Superior temporal gyrus (tissue), 1 donor: ENCODE measurements at regions not wholly inside any gene's neighbourhood (a gene's known extent, or its start where the extent isn't known, plus 50 kb on each side); places are given as distances from the start of the nearest gene placed in this dataset.
A peak's percentile ranks its signal among the peaks of the same experiment; 100 is the strongest.
"Not testable (repeated sequence)": the region's sequence is repeated elsewhere in the genome, so short reads cannot be mapped to it uniquely, and the experiment has no call there.

ENCODE experiments used
- DNase-seq: peaks from one replicate; pipeline ENCODE4 v3.0.0-alpha.2; 2016; ENCODE audit errors: extremely low spot score

DNA sequence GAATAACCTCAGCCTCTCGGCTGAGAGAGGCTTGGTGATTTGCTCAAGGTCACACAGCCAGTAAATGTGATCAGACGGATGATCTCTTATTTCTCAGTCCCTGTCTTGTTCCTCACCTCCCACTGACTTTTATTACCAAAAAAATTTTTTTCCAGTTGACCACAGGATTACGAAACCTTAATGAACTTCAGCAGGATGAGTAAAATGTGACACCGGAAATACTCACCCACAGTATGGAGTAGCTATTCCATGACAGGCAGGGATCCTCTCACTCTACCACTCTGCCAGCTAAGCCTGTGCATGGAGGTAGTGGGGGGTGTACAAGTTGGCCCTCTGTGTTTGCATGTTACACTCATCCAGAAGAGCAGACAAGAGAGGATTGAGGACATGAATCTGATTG, 916.4 kb downstream of the UQCRFS1 start:
- DNase-seq, result no peak

- not testable (repeated sequence) for DNase-seq
Measured at GRCh38 chr19:28294975-28295374, 918.0 kb downstream of the UQCRFS1 start.

DNA sequence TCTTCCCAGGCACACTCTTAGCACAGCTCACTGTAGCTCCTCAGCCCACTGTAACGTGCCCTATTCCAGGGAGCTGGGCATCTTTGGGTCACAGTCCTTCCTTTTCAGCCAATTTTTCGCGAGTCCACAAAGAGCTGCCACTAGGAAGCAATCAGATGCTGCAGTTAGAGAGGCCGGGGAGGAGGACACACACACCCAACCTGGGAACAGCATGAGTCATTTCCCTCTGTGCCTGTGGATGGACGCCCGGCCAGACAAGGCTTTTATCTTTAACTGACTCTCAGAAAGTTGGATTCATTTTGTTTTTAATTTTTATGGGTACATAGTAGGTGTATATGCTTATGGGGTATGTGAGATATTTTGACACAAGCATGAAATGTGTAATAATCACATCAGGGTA, 918.6 kb downstream of the UQCRFS1 start:
- no peak for DNase-seq

DNA sequence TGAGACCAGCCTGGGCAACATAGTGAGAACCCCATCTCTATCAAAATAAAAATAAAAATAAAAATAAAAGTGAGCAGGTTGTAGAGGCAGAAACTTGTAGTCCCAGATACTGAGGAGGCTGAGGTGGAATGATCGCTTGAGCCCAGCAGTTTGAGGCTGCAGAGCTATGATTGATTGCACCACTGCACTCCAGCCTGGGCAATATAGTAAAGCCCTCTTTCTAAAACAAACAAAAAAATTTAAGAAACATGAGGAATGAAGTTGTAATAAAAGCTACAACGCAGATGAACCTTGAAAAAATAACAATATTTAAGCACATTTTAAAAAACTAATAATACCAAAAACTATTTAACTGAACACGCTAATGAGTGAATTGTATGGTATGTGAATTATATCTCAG, 919.3 kb downstream of the UQCRFS1 start:
- DNase-seq, result no peak

GRCh38 chr19:28292822-28293500, 920.0 kb downstream of the UQCRFS1 start:
- no peak for DNase-seq

GRCh38 chr19:28291874-28292273, 921.1 kb downstream of the UQCRFS1 start:
- no peak for DNase-seq

DNA sequence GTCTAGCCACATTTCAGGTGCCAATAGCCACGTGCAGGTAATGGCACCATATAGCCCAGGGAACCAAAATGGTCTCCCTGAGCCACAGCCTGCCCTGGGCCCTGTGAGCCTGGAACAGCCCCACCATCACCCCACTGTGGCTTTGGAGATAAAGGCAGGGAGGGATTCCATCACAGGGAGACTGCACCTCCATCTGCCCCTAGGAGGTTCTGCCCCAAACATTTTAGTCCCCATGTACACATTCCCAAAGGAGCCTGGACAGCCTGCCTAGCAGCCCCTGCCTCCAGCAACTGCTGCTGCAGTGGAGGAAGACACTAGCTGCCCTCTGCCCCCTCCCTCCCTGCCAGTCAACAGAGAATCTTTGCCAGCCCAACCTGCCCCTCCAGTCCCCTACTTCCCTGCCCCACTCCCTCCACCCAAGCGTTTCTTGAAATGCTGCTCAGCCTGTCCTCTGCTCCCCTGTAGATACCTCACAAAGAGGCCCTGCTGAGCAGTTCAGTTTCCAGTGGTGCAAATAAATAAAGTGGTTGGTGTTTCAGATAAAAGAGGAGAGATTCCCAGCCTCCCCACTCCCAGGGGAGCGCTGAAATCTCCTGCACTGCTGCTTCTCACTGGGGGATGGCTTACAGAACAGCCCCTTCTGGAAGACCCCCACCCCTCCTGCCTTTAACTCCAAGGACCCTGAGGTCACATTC, 921.8 kb downstream of the UQCRFS1 start:
- DNase-seq, result no peak

DNA sequence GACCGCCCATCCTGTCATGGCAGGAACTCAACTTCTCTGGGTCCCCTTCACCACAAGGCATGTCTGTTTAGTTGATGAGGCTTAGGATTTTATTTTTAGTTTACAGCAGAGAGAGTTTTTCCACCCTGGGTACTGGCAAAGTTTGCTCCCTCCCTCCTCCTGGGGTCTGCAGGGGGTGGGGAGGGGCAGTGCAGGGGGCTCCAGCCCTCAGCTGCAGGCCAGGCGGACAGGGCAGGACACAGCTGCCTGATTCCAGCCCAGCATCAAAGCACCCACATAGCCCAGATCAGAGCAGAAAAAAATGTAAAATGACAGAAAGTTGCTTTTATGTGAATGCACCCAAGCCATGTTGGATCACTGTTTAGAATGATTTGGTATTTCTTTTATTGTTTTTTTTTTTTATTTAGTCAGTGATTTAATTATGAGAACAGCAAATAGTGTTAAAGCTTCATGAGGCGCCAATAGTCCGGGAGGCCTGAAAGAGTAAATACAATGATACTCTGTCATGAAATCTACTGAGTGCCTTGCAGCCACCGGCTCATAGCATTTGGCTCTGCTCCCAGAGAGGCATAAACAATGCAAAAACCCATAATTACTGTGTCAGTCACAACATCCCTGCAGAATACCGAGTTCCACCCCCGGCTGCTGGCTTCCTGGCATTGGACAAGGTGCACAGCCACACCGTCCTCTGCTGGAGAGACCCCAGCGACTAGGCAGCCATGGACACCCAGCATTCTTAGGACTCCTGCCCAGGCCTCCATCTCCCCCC, 923.5 kb downstream of the UQCRFS1 start:
- DNase-seq, result peak; percentile 90

DNA sequence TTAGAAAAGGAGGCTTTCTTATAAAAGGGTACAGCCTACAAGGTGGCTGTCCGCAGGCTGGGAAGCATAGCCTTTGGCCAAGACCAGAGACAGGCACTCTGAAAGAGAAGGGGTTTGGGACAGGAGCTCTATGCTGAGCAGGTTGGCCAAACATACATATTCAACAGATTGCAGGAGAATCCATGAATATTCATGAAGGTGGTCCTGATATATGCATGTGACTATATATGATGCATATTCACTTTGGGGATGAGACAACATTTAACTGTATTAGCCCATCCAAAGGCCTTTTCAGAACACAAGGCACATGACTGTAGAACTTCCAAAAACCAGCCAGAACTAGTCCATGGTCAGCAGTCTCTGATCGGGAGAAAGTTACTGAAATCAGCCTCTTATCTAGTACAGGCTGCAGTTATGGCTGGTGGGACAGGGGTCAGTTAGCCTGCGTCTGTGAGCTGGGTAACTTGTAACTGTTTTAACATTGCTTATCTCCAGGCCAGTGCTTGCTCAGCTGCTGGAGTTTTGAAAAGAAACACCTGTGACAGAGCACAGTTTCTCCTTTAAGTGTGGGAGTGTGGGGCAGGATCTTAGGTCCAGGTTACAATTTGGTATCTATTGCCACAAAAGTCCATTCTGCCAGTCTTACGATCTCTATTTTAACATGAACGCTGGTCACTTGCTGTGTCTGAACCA, 924.2 kb downstream of the UQCRFS1 start:
- DNase-seq, result no peak

DNA sequence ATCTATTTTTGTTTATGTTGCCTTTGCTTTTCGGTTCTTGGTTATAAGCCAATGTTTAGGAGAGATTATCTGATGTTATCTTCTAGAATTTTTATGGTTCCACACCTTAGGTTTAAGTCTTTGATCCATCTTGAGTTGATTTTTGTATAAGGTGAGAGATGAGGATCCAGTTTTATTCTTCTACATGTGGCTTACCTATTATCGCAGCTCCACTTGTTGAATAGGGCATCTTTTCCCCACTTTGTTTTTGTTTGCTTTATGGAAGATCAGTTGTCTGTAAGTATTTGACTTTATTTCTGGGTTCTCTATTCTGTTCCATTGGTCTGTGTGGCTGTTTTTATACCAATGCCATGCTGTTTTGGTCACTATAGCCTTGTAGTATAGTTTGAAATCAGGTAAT, 927.0 kb downstream of the UQCRFS1 start:
- no peak for DNase-seq

DNA sequence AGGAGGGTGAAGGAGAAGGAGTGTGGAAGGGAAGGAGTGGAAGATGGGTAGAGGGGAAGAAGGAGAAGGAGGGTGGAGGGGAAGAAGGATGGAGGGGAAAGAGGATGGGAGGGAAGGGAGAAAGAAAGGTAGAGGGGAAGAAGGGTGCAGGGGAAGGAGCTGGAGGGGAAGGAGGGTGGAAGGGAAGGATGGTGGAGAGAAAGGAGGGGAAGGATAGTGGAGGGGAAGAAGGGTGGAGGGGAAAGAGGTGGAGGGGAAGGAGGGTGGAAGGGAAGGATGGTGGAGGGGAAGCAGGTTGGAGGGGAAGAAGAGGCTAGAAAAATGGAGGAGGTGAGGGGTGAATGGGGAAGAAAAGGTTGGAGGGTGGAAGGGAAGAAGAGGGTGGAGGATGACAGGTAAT, 927.9 kb downstream of the UQCRFS1 start:
- no peak for DNase-seq

GRCh38 chr19:28284389-28284788, 928.6 kb downstream of the UQCRFS1 start:
- DNase-seq, result no peak

DNA sequence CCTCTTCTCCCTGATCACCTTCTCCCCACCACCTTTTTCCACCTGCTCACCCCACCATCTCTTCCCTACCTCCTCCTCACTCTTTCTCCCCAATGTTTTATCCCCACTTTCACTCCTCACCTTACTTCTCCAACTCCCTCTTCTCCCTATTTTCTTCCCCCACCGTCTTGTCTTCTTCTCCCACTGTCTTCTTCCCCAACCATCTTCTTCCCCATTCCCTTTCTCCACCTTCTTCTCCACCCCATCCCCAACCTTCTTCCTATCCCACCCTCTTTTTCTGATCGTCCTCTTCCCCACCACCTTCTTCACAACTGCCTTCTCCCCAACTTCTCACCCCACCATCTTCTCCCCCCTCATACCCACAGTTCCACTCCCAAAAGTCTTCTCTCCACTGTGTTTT, 929.4 kb downstream of the UQCRFS1 start:
- DNase-seq, result no peak

DNA sequence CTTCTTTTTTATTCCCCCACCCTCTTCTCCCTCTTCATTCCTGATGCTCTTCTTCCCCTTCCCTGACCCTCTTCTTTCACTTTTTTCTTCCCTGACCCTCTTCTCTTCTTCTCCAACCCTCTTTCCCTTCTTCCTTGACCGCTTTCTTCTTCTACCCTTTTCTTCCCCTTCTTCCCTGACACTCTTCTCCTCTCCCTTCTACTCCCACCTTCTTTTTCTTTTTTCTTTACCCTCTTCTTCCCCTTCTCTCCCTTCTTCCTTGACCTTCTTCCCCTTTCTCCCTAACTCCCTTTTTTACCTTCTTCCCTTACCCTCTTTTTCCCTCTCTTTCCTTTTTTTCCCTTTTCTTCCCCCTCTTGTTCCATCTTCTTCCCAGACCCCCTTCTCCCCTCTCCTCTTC, 931.3 kb downstream of the UQCRFS1 start:
- no peak for DNase-seq

- DNase-seq, result no peak
Measured at GRCh38 chr19:28264556-28264955, 948.4 kb downstream of the UQCRFS1 start.

GRCh38 chr19:28258829-28259228, 954.1 kb downstream of the UQCRFS1 start:
- DNase-seq, result no peak

DNA sequence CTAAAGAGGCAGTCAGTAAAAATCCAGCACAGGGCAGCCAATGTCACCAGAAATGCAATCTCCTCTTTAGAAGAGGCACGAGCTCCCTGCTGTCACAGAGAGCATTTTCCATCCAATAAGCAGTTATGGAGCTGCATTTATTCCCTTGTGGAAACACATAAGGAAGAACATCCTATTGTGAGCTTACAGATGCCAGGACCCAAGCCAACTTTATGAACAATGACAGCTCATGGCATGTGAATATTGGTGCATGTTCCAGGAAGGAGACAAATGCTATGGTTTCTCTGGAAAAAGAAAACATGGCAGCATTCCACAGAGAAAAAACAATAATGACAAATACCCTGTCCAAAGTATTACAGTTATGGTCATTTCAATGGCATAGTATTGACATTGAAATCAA, 955.6 kb downstream of the UQCRFS1 start:
- DNase-seq, result no peak

- DNase-seq, result no peak
Measured at GRCh38 chr19:28247243-28247642, 965.7 kb downstream of the UQCRFS1 start.

DNA sequence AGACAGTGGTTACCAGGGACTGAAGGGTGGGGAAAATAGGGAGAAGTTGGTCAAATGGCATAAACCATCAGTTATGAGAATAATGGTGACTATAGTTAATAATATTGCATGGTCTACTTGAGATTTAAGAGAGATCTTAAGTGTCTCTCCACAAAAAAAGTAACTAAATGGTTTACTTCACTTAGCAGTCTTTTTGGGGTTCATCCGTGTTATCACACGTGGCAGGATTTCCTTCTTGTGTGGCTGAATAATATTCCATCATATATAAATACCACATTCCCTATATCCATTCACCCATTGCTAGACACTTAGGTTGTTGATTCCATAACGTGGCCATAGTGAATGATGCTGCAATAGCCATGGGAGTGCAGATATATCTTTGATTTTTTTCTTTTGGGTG, 967.0 kb downstream of the UQCRFS1 start:
- DNase-seq, result no peak

- DNase-seq, result no peak
Measured at GRCh38 chr19:28244966-28245365, 968.0 kb downstream of the UQCRFS1 start.

DNA sequence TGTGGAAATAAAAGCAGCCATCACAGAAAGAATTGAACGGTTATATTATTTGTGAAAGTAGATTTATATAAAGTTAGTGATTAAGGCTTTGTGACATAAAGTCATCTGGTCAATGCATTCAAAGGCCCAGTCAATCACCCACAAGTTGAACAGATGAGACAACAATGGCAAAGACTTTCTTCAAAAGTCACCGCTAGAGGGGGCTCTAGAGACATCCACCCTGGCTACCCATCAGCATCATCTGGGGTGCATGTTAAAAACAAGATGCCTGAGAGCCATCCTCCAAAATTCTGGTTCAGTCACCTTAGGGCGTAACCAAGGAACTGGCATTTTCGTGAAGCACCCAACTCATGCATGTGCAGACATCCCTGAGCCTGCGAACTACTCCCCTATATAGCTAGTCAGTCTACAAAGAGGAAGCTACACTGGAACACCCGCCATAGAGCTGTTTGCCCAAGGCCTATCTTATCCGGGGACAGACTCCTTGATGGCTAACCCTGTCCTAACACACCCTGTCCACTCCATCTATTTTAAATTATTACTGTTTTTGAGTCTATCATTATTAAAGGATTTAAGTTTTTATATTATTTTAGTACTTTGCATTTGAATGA, 970.5 kb downstream of the UQCRFS1 start:
- DNase-seq, result peak; percentile 72

- DNase-seq, result no peak
Measured at GRCh38 chr19:28239270-28239669, 973.7 kb downstream of the UQCRFS1 start.
